ENCODE measurements at regions not wholly inside any gene's neighbourhood (a gene's known extent, or its start where the extent isn't known, plus 50 kb on each side); places are given as distances from the start of the nearest gene placed in this dataset.

DNA sequence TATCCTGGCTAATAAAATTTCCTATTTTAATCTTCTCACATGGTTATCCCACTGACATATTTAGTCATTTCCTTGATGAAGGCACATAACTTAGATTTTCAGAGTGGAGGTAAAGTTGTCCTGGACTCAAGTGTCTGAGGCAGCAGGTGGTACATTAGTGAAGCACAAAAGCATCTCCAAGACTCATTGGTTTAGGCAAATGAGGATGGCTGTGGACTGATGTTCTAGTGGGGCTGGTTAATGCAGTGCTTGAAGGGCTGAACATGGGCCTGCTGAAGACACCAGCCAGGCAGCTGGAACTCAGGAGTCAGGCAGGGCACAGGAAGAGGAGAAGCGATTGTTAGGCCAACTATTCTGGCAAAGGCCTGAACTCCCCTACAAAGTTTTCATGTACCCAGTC, 76.3 kb upstream of the SESN3 start:
- no peak for DNase-seq (ENCODE audit: low read depth)

- no peak for DNase-seq (ENCODE audit: low read depth)
Measured at GRCh38 chr11:95306801-95307200, 75.8 kb upstream of the SESN3 start.

- no peak for DNase-seq (ENCODE audit: low read depth)
Measured at GRCh38 chr11:95306123-95306522, 75.1 kb upstream of the SESN3 start.

DNA sequence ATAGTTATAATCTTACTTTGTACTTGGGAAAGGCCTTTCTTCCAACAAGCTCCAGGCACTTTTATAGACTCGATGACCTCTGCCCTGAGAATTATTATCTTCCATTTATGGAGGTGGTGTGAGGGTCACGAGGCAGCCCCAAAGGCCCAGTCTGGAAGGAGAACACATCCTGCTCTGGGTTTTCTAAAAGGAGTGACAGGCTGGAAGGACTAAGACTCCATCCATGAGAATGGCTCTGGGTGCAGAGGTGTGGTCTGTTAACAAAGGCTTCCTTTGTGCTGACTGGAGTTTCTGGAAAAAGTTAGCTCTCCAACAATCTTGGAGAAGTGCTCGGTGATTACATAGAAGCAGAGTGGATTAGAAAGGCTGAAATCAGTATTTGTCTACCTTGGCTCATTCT, 74.7 kb upstream of the SESN3 start:
- DNase-seq (ENCODE audit: low read depth) = no peak

DNA sequence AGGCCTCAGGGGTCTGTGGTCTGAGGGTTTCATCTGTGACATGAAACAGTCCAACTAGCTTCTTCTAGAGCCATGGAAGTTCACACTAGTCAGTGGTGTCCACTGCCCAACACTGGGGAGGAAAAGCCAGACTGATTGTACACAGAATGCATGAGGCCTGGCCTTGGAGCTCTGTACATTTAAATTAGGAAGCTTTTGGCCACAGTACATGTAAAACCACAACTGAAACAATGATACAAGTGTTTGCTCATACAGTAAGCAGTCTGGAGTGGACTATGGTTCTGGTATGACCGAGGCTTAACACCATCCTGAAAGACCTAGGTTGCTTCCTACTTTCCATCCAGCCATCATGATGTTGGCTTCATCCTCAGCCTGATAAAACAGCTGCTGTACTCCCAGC, 73.8 kb upstream of the SESN3 start:
- DNase-seq (ENCODE audit: low read depth) = no peak

GRCh38 chr11:95302211-95302610, 71.2 kb upstream of the SESN3 start:
- DNase-seq (ENCODE audit: low read depth) = no peak

GRCh38 chr11:95301474-95301873, 70.5 kb upstream of the SESN3 start:
- no peak for DNase-seq (ENCODE audit: low read depth)

DNA sequence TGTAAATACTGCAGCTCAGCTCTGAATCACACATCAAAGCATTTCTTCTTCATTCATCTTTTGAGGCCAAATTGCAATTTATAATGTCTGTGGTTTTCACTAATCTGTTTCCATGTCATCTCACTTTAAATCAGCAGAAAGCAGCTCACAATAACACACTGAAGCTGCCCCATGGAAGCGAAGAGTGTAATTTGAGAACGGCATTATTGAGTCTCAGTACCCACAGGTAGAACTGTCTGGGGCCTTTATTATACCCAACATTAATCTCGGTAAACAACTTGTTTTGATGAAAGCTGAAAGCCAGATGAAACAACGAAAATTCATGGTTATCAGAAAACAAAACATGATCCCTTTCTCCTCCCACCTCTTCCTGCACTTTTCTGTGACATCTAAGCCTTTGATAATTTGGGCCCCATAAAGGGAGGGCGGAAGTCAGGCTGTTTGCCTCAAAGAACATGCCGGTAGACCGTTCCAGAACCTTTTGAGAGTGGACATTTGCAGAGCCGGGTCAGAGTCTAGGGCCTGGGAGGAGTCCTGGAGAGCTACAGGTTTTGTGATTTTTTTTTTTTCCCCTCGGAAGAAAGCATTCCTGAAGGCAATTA, 68.2 kb upstream of the SESN3 start:
- no peak for DNase-seq (ENCODE audit: low read depth)

GRCh38 chr11:95297680-95298452, 66.9 kb upstream of the SESN3 start:
- no peak for DNase-seq (ENCODE audit: low read depth)

- no peak for DNase-seq (ENCODE audit: low read depth)
Measured at GRCh38 chr11:95296621-95297025, 65.6 kb upstream of the SESN3 start.

DNA sequence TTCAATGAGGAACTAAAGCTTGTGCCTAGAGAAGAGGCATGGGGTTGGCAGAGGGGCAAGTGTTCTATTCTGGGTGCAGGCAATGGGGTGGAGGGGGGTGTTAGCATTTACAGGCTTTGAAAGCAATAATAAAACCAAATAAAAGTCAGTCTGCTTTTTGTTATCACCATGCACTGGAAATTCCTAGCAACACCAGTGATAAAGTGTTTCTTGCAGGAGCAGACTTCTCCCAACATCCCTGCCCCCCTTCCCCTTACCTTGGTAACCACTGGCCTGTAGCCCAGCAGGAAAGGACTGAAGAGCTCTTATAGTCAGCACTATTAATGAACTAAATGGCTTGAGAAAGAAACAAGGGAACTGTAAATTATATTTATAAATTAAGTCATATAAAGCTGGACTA, 65.2 kb upstream of the SESN3 start:
- DNase-seq (ENCODE audit: low read depth) = no peak

DNA sequence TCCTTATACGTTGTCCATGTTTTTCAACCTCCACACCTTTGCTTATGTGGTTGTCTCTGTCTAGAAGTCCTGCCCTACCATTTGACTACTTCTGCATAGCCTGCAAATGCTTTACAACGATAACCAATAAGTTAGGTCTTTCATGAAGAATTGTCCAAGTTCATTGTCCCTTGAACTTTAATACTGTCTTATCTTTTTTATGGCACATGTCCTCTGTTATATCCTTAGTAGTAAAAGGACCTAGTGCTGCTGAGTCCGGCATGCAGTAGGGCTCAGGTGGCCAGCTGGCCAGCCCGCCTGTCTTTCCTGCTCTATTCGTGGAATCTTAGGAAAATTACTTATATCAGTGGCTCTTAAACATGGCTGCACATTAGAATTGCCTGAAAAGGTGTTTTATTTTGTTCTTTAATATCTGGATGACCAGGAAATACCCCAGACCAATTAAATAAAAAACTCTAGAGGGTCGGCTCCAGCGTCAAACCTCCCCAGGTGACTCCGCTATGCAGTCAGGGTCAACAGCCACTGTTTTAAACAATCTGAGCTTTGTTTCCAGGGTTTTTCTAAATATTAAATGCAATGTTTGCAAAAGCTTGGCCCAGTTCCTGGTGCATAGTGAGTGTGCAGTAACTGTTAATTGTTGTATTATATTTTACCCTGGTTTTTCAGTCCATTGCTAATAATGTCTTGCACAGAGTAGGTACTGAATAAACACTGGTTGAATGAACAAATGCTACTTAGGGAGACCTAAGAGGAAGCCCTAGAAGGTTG, 64.6 kb upstream of the SESN3 start:
- no peak for DNase-seq (ENCODE audit: low read depth)

- no peak for DNase-seq (ENCODE audit: low read depth)
Measured at GRCh38 chr11:95294701-95295100, 63.7 kb upstream of the SESN3 start.

DNA sequence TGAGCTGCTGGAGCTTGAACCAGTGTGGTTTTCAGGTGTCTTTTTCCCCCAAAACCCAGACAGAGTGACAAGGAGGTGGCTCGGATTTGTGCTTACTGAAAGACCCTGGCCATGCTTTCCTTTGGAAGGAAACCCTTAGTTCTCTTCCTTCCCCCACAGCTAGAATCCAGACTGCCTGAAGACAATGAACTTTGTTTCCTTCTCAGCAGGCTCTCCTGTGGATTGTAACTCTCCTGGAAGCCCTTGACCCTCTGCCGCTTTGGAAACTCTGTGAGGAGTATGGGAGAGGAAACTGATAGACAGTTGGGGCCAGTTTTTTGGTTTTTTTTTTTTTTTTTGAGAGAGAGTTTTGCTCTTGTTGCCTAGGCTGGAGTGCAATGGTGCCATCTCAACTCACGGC, 62.1 kb upstream of the SESN3 start:
- DNase-seq (ENCODE audit: low read depth) = no peak

GRCh38 chr11:95291946-95292345, 60.9 kb upstream of the SESN3 start:
- no peak for DNase-seq (ENCODE audit: low read depth)

- no peak for DNase-seq (ENCODE audit: low read depth)
Measured at GRCh38 chr11:95289378-95290101, 58.5 kb upstream of the SESN3 start.

- no peak for DNase-seq (ENCODE audit: low read depth)
Measured at GRCh38 chr11:95284057-95285052, 53.4 kb upstream of the SESN3 start.

GRCh38 chr11:95283650-95284049, 52.6 kb upstream of the SESN3 start:
- DNase-seq (ENCODE audit: low read depth) = no peak

DNA sequence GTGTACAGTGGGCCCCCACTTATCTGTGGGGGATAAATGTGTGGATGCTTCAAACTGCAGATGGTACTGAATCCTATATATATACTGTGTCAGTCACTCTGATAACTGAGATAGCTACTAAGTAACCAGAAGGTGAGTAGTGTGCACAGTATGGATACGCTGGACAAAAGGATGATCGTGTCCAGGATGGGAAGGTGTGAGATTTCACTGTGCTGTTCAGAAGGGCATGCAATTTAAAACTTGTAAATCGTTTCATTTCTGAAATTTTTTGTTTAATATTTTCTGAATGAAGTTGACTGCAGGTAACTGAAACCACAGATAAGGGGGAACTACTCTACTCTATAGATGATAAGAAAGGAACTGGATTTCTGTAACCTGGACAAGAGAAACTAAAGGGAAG, 52.1 kb upstream of the SESN3 start:
- no peak for DNase-seq (ENCODE audit: low read depth)

GRCh38 chr11:95282291-95282751, 51.3 kb upstream of the SESN3 start:
- no peak for DNase-seq (ENCODE audit: low read depth)
